GM18505 (cell line): ENCODE measurements at regions not wholly inside any gene's neighbourhood (a gene's known extent, or its start where the extent isn't known, plus 50 kb on each side); places are given as distances from the start of the nearest gene placed in this dataset.
A peak's percentile ranks its signal among the peaks of the same experiment; 100 is the strongest.

Experiments
- ATAC-seq: cut with Tn5 transposase; IDR thresholded peaks from one replicate; pipeline ENCODE4 v1.9.1; 2021; ENCODE audit not compliant: unreplicated experiment
- POLR2A ChIP-seq: IDR thresholded peaks from 4 replicates; pipeline ENCODE4 v1.6.1; 2011; ENCODE audit warnings: borderline replicate concordance; ENCODE audit not compliant: insufficient read depth, insufficient read length; ENCODE audit errors: extremely low read depth

DNA sequence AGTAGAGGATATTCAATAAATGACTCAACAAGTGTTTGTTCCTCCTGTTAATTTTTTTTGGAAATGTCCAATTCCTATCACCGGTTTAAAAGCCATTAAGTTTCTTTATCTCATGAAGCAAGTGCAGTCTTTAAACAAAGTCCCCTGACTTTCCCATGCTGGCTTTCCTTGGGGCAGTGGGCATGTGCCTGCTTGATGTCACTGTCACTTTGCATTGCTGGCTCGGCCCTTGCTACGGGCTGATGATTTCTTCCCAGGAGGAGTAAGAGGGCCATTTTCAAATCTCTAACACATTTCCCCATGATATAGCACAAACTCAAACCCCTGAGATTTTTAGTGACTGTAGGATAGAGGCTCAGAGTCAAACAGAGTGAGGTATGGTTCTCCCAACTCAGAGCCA is 275.8 kb upstream of the TENM3 start:
- no peak for ATAC-seq
- no peak for TF ChIP-seq POLR2A

DNA sequence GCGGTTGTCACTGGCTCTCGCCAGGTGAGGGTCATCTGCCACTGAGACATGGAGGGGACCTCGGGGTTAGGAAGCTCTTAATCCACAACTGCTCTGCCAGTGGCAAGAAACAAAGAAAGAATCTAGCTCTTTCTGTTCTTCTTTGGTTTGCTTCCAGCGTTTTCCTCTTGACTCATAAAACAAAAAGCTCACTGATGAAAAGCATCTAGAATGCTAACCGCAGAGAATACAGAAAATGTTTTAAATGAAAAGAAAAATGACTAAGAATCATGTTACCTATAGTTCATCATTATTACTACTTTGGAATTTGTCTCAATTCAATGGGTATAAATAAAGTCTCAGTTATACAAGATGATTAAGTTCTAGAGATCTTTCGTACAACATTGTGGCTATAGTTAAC is 274.8 kb upstream of the TENM3 start:
- ATAC-seq, result no peak
- no peak for TF ChIP-seq POLR2A

DNA sequence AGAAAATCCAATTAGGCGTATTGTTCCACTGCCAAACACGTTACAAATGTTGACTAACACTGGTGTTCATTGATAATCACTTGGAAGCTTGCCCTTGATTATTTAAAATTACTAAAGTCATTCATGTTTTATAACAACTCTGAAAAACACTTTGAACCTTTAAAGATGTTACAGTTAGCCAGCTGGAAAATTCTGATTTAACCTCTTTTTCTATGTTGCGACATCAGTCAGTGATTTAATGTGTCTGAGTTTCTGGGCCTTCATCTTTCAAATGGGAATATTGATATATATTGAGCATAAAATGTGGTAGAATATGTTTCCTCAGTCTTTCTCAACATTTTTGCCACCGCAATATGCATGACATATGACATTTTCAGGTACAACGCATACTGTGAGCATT is 274.1 kb upstream of the TENM3 start:
- TF ChIP-seq POLR2A, result no peak
- ATAC-seq, result no peak

- TF ChIP-seq POLR2A, result no peak
- no peak for ATAC-seq
These were observed 272.8 kb upstream of the TENM3 start for GRCh38 chr4:181970366-181970765.

GRCh38 chr4:181971411-181971810 is 271.8 kb upstream of the TENM3 start:
- TF ChIP-seq POLR2A, result no peak
- peak; percentile 80 for ATAC-seq

DNA sequence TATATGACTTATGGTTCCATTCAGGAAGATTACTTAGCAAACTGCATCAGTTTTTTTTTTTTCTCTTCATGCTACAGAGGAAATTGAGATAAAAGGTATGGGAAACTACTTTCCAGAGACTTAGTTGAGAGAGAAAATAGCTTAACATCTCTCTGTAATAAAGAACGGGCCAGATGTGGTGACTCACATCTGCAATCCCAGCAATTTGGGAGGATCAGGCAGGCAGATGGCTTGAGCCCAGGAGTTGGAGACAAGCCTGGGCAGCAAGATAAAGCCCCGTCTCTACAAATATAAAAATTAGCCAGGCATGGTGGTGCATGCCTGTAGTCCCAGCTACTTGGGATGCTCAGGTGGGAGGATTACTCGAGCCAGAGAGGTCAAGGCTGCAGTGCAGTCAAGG is 271.2 kb upstream of the TENM3 start:
- ATAC-seq, result no peak
- no peak for TF ChIP-seq POLR2A

- no peak for ATAC-seq
- no peak for TF ChIP-seq POLR2A
These were observed 266.4 kb upstream of the TENM3 start for GRCh38 chr4:181976764-181977163.

- TF ChIP-seq POLR2A, result no peak
- no peak for ATAC-seq
These were observed 260.8 kb upstream of the TENM3 start for GRCh38 chr4:181982437-181982836.

DNA sequence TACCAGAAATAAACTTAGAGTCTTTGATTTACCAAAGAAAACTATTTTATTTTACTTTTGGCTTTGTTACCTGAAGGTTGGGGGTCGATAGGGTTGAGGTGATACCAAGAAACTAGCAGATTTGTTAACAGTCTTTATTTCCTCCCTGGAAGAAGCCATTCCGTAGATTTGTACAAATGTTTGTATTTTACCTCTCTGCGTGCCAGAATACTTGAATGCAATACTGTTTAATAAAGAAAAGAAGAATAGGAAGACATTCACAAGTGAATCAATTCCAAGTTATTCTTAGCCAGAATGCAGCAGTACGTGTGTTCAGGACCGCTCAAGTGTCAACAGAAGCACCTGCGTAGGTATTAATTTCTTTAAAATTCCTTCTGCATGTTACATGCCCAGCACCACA is 260.3 kb upstream of the TENM3 start:
- TF ChIP-seq POLR2A, result no peak
- no peak for ATAC-seq

- no peak for ATAC-seq
- no peak for TF ChIP-seq POLR2A
These were observed 255.8 kb upstream of the TENM3 start for GRCh38 chr4:181987392-181987791.

- ATAC-seq, result no peak
- no peak for TF ChIP-seq POLR2A
These were observed 254.1 kb upstream of the TENM3 start for GRCh38 chr4:181989071-181989470.

DNA sequence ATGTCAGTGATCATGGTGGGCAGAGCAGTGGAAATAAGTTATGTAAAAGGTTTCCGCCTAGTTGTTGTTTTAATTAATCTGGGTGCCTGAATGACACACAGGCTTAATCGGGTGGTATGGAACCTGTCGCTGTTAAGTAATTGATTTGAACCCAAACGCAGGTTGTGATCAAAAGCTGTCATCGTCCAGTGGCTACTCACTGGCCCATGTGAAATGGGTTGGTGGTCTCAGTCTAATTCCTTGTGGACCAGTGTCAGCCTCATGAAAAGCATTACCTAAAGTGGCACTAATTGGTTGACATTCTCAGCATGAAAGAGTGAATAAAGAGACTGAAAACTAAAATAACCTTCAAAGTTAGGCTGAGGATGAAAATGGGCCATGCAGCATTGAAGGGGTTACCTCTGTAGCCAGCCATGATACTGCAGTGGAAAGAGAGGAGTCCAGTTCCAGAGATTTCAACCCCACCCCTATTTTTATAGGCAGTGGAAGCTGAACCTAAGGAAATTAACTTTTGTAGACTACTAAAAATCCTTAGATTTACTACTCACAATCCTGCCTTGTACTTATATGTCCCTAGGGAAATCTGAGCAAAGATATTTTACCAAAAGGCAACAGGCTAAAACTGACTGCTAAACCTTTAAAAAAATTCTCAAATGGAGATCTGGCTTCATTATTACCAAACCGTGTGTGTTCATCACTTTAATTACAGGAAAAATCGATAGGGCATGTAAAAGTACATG is 251.7 kb upstream of the TENM3 start:
- ATAC-seq, result no peak
- TF ChIP-seq POLR2A, result no peak

DNA sequence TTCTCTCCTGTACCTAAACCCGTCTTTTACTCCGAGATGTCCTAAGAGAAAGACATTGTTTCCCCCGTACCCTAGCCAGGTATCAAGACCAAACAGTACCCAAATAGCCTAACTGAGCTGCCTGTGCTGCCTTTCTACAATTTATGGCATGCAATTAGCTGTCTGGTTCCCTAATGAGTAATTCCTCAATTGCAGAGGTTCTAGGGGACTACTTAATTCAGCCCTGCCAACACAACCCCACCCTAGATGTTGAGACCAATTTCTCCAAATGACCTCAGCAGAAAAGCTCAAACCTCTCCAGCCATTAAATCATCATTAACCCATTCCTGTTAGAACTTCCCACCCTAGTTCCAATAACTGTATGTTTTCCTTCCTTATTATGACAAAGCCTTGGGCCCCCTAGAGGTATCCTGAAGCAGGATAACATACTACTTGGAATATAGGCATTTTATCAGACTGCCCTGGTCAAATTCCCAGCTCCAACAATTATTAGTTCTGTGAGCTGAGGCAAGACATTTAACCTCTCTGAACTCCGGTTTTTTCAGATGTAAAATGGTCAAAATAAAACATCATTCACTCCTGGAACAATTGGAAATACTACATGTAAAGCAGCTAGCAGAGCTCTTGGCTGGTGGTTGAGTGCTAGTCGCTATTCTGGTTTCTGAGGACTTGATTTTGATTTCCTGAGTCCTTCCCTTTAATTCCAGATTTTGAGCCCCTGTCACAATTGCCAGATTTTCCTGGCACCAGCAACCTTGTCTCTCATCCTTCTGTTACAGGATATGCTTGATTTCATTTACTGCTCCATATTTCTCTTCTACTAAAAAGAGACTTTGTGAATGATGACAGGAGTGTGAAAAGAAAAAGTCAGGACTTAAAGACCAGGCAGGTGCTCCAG is 244.6 kb upstream of the TENM3 start:
- ATAC-seq, result no peak

DNA sequence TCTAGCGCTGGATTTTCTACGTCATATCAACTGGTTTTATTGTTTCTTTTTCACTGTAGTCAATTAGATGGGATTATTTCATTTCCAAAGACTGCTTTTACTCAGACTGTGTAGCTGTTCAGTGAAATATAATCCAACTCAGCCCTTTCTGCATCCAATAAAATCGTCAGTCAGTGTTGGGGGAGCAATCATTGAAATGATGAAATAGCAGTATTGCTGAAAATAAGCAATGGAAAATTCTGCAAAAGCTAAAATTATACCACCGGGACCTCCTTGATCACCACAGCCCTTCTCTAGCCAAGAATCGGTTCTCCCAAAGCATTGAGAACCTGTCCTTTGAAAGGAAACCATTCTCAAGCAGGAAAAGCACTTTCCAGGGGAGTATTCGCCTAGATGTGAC is 243.1 kb upstream of the TENM3 start:
- no peak for ATAC-seq

More for the DNA sequence above, 244.6 kb upstream of the TENM3 start:
- TF ChIP-seq POLR2A, result no peak

More for the DNA sequence above, 243.1 kb upstream of the TENM3 start:
- TF ChIP-seq POLR2A, result no peak
